Prostate gland (tissue), 2 donors: ENCODE measurements at regions not wholly inside any gene's neighbourhood (a gene's known extent, or its start where the extent isn't known, plus 50 kb on each side); places are given as distances from the start of the nearest gene placed in this dataset.
"Not testable (repeated sequence)": the region's sequence is repeated elsewhere in the genome, so short reads cannot be mapped to it uniquely, and the experiment has no call there.

ENCODE experiments used
- DNase-seq: peaks from one replicate; pipeline ENCODE4 v3.0.0-alpha.2; 2019; ENCODE audit warnings: low spot score
- H3K27ac ChIP-seq, 2 donors: fragments of 200-600 bp; sonication (generic); 2 replicates each; pipeline ENCODE4 v1.5.1; 2017 to 2019
- H3K27me3 ChIP-seq: fragments of 200-600 bp; sonication (generic); replicated peaks from 2 replicates; pipeline ENCODE4 v1.5.1; 2019; ENCODE audit not compliant: insufficient read depth
- H3K36me3 ChIP-seq, 2 donors: fragments of 200-600 bp; sonication (generic); 1 replicate in 1 of 2; 2 replicates in 1 of 2; pipeline versions ENCODE4 v1.5.1 to v1.8.1; 2017 to 2019
- H3K4me1 ChIP-seq: fragments of 200-600 bp; sonication (generic); replicated peaks from 2 replicates; pipeline ENCODE4 v1.5.1; 2019
- H3K4me3 ChIP-seq, 2 donors: fragments of 200-600 bp; sonication (generic); 2 replicates each; pipeline ENCODE4 v1.5.1; 2017 to 2019
- H3K9me3 ChIP-seq: fragments of 200-600 bp; sonication (generic); 2 replicates; pipeline ENCODE4 v1.5.1; 2017
- CTCF ChIP-seq, 4 experiments: fragments of 200-600 bp in 2 of 4; fragments of 450-650 bp in 2 of 4; sonication (generic) in 2 of 4; IDR thresholded peaks; 1 replicate in 3 of 4; 2 replicates in 1 of 4; pipeline ENCODE4 v1.5.1; 2016 to 2019; ENCODE audit warnings: antibody characterized with exemption in 4 of 4, mild to moderate bottlenecking in 2 of 4, moderate library complexity in 2 of 4
- POLR2A ChIP-seq: fragments of 450-650 bp; IDR thresholded peaks from one replicate; pipeline ENCODE4 v1.6.1; 2016; ENCODE audit warnings: antibody characterized with exemption, mild to moderate bottlenecking
- POLR2AphosphoS5 ChIP-seq: sonication (generic); formaldehyde crosslinking; IDR thresholded peaks from one replicate; pipeline ENCODE4 v1.6.1; 2017; ENCODE audit warnings: antibody characterized with exemption
- WGBS: methylation state at CpG from one replicate; pipeline ENCODE4 v1.1.5; 2018; 5-methylcytosine and 5-hydroxymethylcytosine counted together
- intact Hi-C: fragments of 100-400 bp; cut with DNase I; formaldehyde crosslinking; loops from one replicate; pipeline ENCODE4 v1.14.2; 2022

GRCh38 chr17:21482189-21482865, 106.2 kb downstream of the KCNJ12 start:
- Histone ChIP-seq H3K27ac (no peak overlapping the region), H3K4me3 (no peak overlapping the region), H3K36me3 (no peaks in the 10 kb centered on the region), H3K4me1 (no peaks in the 10 kb centered on the region), H3K27me3 (no peaks in the 10 kb centered on the region), H3K9me3 (no peaks in the 10 kb centered on the region)
- no peak for DNase-seq
- 60% methylated on average over 9 of the region's 9 CpGs for WGBS
- no peak for TF ChIP-seq POLR2A
- TF ChIP-seq CTCF (IDR thresholded peaks at IDR 0.05) = no peak
- no peak for TF ChIP-seq POLR2AphosphoS5
- intact Hi-C loops = no loop called here

GRCh38 chr17:21488043-21488442, 111.9 kb downstream of the KCNJ12 start:
- not testable (repeated sequence) for H3K36me3 ChIP-seq, DNase-seq

GRCh38 chr17:21493993-21494392, 117.8 kb downstream of the KCNJ12 start:
- Histone ChIP-seq H3K36me3 (no peaks in the 10 kb centered on the region), H3K4me1 (no peaks in the 10 kb centered on the region), H3K4me3 (no peak overlapping the region), H3K27me3 (no peaks in the 10 kb centered on the region), H3K27ac (no peak overlapping the region), H3K9me3 (no peaks in the 10 kb centered on the region)
- no peak for DNase-seq
- no peak for TF ChIP-seq POLR2A
- TF ChIP-seq POLR2AphosphoS5 = no peak
- no peak for TF ChIP-seq CTCF (IDR thresholded peaks at IDR 0.05)
- WGBS = 94% methylated on average over 10 of the region's 10 CpGs
- intact Hi-C loops = no loop called here

More at GRCh38 chr17:21488043-21488442, 111.9 kb downstream of the KCNJ12 start:
- WGBS = 72% methylated on average over 2 of the region's 2 CpGs
- H3K9me3 ChIP-seq, H3K27me3 ChIP-seq, H3K4me1 ChIP-seq, H3K27ac ChIP-seq, H3K4me3 ChIP-seq, intact Hi-C loops: not testable (repeated sequence)

GRCh38 chr17:21495281-21495680, 119.1 kb downstream of the KCNJ12 start:
- intact Hi-C loops = no loop called here
- no peak overlapping the region for H3K4me3 ChIP-seq
- no peak for DNase-seq
- H3K27me3 ChIP-seq = no peaks in the 10 kb centered on the region
- 66% methylated on average over 8 of the region's 8 CpGs for WGBS
- H3K36me3 ChIP-seq = no peaks in the 10 kb centered on the region
- no peak overlapping the region for H3K27ac ChIP-seq
- TF ChIP-seq POLR2AphosphoS5 (no peak), CTCF (IDR thresholded peaks at IDR 0.05) (no peak), POLR2A (no peak)
- H3K4me1 ChIP-seq = no peaks in the 10 kb centered on the region
- no peaks in the 10 kb centered on the region for H3K9me3 ChIP-seq

- 53% methylated on average over 5 of the region's 5 CpGs for WGBS
- no peaks in the 10 kb centered on the region for H3K36me3 ChIP-seq
- no peak for DNase-seq
- TF ChIP-seq CTCF (IDR thresholded peaks at IDR 0.05) (no peak), POLR2A (no peak), POLR2AphosphoS5 (no peak)
- H3K27ac ChIP-seq = no peak overlapping the region
- no peaks in the 10 kb centered on the region for H3K9me3 ChIP-seq
- H3K4me1 ChIP-seq = no peaks in the 10 kb centered on the region
- intact Hi-C loops = no loop called here
- no peaks in the 10 kb centered on the region for H3K27me3 ChIP-seq
- no peak overlapping the region for H3K4me3 ChIP-seq
Observed at GRCh38 chr17:21500064-21500463, 123.9 kb downstream of the KCNJ12 start.

- H3K4me3 ChIP-seq, intact Hi-C loops, H3K36me3 ChIP-seq, DNase-seq, H3K27me3 ChIP-seq, H3K9me3 ChIP-seq, H3K4me1 ChIP-seq, H3K27ac ChIP-seq: not testable (repeated sequence)
- WGBS = 79% methylated on average over 15 of the region's 15 CpGs
Observed at GRCh38 chr17:21501927-21502700, 126.0 kb downstream of the KCNJ12 start.
